NCI-H460 (cell line): ENCODE measurements at regions not wholly inside any gene's neighbourhood (a gene's known extent, or its start where the extent isn't known, plus 50 kb on each side); places are given as distances from the start of the nearest gene placed in this dataset.
"Not testable (repeated sequence)": the region's sequence is repeated elsewhere in the genome, so short reads cannot be mapped to it uniquely, and the experiment has no call there.

Source experiments
- DNase-seq: peaks from one replicate; pipeline ENCODE4 v3.0.0-alpha.2; 2016; ENCODE audit warnings: low read depth; ENCODE audit errors: extremely low read depth

DNA sequence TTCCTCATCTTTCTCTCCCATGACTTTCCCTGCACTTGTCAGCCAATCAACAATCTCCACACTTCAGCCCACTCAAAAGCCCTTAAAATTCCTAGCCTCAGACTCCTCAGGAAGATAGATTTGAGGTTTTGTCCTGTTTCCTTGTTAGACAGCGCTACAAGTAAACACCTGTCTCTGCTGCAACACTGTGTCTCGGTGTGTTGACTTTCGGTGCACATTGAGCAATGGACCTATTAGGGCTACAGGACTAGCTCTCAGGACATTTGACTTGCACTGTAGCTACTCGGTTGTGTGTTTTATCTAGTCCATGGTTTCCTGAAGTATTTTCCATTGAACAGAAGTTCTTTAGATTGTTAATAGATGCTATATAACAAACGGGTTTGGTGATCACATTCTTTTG, 140.9 kb upstream of the XPO1 start:
- DNase-seq, result no peak

GRCh38 chr2:61677942-61678341, 139.8 kb upstream of the XPO1 start:
- DNase-seq, result no peak

- no peak for DNase-seq
These were observed 139.2 kb upstream of the XPO1 start for GRCh38 chr2:61677306-61677705.

GRCh38 chr2:61675204-61675603, 137.0 kb upstream of the XPO1 start:
- no peak for DNase-seq

DNA sequence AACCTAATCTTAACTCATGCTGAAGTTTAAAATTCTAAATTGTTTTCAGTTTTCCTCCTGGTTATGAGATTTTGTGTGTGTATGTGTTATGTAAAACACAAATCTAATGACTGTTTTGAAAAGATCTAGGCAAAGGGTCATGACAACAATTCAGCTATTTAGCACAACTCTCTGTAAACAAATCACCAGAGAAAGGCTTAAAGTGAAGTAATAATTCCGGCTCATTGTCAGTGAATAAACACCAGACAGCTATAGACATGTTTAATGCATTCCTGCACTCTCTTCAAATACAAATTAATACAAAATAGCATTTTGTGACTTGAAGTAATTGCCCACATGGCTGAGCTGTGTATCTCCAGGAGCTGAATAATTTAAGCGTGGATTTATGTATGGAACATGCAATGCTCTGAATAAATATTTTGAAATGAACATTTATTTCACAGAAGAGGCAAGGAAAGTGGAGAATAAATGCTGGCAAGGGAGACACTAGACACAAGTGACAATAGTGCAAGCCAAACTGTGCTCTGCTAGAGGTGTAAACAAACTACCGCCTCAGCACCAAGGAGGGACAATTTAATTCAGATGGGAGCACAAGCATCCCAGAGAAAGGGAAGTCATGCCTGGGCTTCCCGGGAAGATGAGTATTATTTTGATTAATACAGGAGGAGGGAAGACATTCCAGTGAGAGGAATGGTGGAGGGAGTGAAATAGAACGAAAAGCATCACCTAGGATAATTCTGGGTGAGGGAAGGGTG, 133.6 kb upstream of the XPO1 start:
- DNase-seq, result peak; percentile 24

DNA sequence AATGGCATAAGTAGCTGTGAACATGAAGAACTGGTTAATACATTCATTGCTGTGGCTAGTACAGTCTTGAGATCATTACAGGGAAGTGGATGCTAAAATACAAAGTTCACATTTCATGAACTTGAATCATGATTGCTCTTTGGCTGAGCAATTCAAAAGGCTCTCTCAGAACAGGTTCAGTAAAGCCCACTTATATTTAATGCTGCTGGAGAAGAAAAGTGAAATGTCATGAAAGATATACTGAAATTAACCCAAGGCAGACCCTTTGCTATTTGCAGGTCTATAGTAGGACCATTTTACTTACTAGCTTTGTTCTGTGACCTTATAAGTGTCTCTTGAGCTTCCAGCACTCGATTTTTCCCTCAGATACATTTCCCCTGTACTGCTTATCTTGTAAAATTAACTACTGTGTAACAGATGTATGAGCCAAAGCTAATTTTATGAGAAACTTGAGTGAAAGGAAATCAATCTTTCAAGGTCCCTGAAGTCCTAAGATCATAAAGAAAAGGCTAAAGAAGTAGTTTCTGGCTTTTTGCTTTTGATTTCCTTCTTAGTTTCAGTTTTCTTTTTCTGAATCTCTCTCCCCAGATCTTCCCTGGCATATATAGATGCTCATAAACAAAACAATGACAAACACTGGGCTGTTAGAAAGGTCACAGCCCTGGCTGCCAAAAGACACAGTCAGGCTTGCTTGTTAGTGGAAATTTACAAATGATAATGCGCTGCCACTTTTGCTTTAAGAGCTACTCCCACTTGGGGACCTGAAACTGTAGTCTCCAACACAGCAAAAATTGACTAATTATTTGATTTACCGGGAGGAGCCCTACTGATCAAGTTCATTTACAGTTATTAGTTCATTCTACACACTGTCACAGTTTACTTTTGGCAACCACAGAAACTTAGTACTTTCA, 132.7 kb upstream of the XPO1 start:
- DNase-seq, result peak; percentile 47

GRCh38 chr2:61664190-61664589, 126.0 kb upstream of the XPO1 start:
- DNase-seq, result no peak

DNA sequence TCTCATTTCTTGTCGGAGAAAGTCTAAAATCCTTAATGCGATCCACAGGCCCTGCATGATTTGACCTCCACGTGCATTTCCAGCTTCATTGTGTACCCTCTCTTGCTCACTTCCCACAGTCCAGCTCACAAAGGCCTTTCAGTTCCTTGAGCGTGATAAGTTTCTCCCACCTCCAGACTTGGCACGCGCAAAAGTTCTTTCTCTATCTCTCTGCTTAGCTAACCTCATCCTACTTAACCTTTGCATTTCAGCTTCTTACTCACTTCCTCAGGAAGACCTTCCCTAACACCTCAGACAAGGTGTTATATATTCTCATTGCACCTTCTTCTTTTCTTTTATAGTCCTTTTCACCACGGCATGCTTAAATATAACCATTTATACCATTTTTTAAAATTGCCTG, 124.8 kb upstream of the XPO1 start:
- no peak for DNase-seq

GRCh38 chr2:61660511-61661388, 122.6 kb upstream of the XPO1 start:
- no peak for DNase-seq

GRCh38 chr2:61658841-61659780, 121.0 kb upstream of the XPO1 start:
- peak; percentile 48 for DNase-seq

DNA sequence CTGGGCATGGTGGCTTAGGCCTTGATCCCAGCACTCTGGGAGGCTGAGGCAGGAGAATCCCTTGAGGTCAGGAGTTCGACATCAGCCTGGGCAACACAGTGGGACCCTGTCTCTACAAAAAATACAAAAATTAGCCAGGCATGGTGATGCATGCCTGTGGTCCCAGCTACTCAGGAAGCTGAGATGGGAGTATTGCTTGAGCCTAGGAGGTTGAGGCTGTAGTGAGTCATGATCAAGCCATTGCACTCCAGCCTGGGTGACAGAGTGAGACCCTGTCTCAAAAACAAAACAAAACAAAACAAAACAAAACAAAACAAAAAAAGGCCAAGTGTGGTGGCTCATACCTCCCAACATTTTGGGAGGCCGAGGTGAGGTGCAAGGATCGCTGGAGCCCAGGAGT, 111.8 kb upstream of the XPO1 start:
- DNase-seq, result not testable (repeated sequence)

DNA sequence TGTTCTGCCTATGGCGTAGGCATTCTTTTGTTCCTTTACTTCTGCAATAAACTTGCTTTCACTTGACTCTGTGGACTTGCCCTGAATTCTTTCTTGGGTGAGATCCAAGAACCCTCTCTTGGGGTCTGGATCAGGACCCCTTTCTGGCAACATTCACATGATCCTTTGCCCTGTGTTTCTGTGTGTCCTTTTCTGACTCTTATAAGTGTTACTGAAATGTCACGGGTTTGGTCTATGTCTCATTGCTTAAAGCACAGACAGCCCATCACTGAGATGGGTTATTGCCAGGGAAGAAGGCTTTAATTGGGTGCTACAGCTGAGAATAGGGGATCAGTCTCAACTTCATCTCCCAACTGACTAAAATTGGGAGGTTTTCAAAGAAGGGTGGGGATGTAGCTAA, 110.9 kb upstream of the XPO1 start:
- DNase-seq, result no peak

DNA sequence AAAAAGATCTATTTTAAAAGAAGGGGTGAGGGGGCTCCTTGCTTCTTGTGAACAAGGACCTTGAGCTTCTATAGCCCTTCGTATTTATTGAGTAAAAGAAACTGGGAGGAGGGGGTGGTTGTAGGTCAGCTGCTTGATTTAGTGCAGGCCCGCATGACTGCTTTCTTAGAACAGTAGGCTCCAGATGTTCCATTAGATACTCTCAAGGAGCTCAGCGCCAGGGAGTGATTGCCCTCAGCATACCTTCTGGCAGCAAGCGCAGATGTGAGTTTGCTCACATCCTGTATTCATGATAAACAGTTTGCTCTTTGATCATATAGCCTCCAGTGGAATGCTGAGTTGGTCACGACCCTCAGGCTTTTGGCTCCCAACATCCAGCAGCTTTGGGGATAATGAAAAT, 108.9 kb upstream of the XPO1 start:
- DNase-seq, result no peak

- DNase-seq, result no peak
These were observed 107.8 kb upstream of the XPO1 start for GRCh38 chr2:61645911-61646310.

DNA sequence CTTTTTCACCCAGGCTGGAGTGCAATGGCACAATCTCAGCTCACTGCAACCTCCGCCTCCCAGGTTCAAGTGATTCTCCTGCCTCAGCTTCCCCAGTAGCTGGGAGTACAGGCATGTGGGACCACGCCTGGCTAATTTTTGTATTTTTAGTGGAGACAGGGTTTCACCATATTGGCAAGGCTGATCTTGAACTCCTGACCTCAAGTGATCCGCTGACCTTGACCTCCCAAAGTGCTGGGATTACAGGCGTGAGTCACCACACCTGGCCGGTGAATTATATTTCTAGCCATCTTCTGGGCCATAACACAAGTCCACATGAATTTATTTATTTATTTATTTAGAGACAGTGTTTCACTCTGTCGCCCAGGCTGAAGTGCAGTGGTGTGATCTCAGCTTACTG, 105.0 kb upstream of the XPO1 start:
- DNase-seq, result not testable (repeated sequence)

DNA sequence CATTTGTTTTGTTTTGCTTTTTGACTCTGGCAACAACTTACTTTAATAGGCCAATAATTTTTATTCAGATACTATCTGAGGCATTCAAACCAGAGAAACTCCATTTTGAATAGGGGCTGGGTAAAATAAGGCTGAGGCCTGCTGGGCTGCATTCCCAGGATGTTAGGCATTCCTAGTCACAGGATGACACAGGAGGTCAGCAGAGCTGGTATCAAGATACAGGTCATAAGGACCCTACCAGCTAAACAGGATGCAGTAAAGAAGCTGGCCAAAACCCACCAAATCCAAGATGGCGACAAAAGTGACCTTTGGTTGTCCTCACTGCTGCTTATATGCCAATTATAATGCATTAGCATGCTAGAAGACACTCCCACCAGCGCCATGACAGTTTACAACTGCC, 102.2 kb upstream of the XPO1 start:
- no peak for DNase-seq

DNA sequence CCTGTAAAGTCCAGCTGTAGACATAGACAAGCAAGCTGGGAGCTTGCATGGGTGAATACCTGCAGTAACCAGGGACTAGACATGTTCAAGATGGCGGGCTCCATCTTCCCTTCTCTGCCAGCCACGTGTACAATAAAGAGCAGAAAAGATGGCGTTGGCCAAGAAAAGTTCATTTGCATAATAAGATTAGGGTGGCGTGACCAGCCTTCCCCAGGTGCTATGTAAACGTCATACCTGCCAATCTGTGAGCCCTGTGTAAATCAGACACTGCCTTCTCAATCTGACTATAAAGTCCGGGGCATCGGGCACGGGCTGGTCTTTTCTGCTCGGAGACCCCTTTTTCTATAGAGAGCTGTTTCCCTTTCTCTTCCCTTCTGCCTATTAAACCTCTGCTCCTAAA, 101.6 kb upstream of the XPO1 start:
- no peak for DNase-seq

DNA sequence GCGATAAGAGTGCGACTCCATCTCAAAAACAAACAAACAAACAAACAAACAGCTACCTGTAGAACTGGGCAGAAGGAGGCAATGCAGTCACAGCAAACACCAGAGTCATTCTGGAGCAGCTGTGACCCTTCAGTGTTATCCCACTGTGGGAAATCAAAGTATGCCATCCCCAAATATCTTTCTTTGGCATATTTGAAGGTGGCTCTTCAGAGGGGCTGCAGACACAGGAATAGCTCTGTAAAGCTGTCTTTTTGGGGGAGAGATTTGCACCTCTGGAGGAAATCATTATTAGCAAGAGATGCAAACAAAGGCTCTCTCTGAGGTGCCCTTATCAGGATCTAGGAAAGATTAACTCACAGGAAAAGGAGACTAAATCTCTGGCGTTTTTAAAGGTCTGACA, 98.5 kb upstream of the XPO1 start:
- no peak for DNase-seq

- no peak for DNase-seq
These were observed 96.4 kb upstream of the XPO1 start for GRCh38 chr2:61634512-61634911.

DNA sequence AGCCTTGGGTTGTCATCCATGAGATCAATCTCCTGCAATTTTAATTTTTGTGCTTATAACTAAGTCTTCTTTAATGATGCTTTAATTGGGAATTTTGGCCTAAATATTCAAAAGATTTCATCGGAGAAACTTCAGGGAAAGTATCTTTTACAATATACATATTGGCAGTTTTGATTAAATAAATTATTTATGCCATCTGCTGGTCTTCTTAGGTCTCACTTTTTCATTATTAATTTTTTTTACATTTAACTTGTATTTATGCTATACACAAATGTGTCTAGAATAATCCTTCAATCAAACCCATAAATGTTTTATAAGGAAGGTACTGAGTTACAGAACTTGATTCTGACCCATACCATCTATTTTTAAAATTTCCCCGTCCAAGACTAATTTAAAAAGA, 95.1 kb upstream of the XPO1 start:
- DNase-seq, result no peak
